ENCODE measurements at regions not wholly inside any gene's neighbourhood (a gene's known extent, or its start where the extent isn't known, plus 50 kb on each side); places are given as distances from the start of the nearest gene placed in this dataset.
A peak's percentile ranks its signal among the peaks of the same experiment; 100 is the strongest.
"Not testable (repeated sequence)": the region's sequence is repeated elsewhere in the genome, so short reads cannot be mapped to it uniquely, and the experiment has no call there.

DNA sequence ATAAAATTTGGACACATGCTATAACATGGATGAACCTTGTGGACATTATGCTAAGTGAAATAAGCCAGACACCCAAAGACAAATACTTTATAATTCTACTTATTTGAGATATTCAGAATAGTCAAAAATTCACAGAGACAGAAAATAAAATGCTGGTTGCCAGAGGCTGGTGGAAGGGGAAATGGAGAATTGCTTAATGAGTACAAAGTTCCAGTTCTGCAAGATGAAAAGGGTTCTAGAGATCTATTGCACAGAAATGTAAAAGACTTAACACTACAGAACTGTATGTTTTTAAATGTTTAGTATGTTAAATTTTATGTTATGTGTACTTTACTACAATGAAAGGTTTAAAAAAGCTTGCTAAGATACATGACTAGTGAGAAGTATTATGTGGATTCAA lies 344.8 kb downstream of the CNTN3 start:
- no peak for DNase-seq

DNA sequence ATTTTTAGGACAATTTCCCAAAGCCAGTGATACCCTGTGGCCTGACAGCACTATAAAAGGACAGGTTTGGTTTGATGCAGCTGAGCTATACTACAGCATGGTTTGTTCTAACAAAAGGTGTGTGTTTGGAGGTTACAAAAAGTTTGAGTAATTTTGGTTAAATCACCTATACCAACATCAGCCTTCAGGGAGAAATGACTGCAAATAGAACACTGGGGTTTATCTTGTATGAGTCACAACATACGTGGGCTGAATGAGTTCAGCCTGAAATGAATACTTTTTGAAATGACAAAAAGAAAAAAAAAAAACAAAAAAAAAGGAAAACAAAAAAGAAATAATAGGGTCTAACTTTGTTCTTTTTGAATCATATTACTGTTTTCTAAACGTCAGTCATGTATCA lies 345.7 kb downstream of the CNTN3 start:
- no peak for DNase-seq

DNA sequence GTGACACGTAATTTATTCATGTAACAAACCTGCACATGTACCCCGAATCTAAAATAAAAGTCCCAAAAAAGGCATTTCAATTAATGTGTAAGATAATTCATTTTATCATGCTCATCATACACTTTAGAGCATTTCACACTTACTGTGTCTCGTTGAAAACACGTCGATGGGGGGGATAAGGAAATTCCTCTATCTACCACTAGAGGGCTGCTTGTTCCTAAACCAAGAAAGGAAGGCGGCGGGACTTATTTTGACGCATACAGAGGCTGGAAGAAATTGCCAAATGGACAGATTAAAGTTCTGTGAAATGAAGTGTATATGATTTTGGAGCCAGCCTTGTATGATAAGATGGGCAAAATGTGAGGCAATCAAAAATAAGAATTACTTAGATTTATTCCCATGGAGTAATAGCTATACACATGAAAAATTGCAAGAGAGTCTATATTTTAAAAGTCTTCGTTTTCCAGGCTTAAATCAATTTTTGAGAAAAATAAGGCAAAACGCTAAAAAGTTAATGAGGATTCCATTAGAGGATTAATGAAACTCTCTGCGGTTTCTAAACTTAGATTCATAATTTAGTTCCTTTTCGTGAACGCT lies 346.8 kb downstream of the CNTN3 start:
- DNase-seq: no peak

DNA sequence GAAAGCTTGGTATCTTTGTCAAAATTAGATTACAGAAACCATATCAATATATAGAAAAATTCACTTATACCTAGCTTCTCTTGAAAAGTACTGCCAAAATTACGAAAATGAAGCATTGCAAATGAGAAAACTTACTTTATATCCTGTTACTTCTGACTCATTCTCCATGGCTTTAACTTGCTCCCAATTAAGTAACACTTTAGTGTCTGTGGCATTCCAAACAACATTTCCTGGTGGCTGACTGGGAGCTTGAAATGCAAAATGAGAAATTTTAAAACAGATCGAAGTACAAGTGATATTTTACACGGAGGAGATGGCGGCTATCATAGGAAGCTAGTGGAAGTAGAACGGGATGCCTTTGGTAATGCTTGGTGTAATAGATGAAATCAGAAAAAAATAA lies 347.3 kb downstream of the CNTN3 start:
- no peak for DNase-seq

DNA sequence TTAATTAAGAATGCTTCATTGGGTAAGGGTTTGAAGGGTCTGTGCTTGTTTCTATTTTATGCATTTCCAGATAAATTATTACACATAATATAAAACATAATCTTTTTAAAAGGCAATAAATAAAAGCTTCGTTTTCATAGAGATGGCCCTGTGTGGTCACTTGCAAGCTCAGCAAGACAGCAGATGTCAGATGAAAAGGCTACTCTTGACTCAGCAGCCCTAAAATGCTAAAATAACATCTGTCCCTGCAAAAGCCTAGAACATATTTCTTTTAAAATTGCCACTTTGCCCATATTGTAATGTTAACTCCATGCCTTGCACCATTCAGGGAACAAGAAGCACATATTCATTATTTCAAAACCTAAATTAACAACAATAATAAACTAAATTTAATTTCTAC lies 349.4 kb downstream of the CNTN3 start:
- no peak for DNase-seq

DNA sequence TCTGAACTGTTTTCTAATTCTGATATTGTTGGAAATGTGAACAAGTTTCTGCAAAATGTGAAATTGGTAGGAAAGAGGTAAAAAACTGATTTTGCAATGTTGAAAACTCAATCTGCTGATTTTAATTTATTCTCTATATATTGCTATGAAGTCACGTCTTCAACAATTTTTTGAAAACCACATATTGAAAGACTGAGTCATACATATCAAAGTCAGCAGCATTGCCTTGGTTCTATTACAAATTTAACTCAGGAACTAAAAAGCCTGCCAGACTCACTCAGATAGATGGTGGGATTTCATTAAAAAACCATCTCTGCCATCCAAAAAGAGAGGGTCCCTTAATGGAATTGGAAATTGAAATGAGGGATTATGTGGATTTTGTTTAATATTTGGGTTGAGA lies 351.4 kb downstream of the CNTN3 start:
- no peak for DNase-seq

DNA sequence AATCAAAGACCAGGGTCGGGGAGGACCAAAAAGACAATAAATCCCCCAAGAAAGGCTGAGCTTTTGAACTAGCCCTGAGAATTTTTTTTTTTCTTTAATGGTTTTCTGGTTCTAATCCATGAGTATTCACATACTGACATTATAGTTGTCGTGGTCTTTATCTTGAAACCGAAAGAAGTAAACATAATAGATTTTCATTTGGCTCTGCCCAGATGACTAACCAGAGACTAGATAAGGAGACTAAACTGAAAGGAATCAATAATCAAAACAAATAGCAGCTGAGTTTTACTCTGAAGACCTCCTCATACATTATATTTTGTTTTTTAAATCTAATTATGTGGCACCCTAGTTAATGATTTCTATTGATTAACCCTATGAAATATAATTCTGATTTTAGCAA lies 381.4 kb downstream of the CNTN3 start:
- no peak for DNase-seq

DNA sequence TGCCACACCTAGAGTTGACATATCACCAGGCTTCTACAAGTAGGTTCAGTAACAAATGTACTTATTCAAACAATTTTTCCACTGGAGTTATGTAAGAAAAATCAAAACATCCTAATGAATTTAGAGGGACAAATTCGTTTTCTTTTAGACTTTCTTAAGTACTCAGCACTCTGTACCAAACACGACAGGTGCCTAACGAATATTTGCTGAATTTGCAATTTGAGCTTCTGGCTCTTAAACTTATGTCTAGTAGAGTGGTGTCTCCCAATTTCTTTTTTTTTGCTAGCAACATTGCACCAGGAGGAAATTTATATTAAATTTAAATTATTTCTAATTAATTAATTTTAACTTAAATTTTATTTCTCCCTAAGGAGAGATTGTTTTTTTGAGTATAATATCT lies 397.0 kb downstream of the CNTN3 start:
- no peak for DNase-seq

DNA sequence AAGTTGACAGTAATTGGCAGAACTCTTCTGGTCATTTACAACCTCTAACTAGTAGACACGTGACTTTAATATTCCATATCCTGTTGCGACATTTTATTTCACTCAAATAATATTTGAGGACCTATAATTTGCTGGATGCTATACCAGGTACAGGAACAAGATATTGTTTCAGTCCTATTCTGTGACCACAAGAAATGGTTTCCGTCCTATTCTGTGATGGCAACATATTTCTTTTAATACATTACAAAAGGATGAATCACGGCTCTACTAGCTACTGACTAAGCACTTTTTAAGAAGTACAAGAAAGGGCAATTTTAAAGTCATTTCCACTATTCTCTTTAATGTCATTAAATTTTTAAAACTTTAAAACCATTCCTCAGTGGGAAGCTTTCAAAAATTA lies 400.2 kb downstream of the CNTN3 start:
- DNase-seq: no peak

DNA sequence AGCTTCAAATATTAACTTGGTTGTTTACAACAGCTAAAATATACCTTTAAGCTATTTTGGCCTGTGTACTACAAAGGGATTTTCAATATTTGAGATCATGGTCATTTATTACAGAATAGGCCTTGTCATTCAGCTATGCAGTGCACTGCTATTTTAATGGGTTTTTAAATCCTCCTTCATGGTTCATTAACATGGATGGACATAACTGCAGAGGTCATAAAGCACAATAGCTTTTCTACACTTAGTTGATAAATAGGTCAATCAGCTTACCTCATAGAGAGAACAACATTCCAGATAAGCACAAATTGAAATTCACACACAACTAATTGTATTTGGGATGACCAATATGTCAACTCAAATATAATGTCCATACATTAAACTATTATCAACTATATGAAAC lies 403.7 kb downstream of the CNTN3 start:
- DNase-seq: no peak

DNA sequence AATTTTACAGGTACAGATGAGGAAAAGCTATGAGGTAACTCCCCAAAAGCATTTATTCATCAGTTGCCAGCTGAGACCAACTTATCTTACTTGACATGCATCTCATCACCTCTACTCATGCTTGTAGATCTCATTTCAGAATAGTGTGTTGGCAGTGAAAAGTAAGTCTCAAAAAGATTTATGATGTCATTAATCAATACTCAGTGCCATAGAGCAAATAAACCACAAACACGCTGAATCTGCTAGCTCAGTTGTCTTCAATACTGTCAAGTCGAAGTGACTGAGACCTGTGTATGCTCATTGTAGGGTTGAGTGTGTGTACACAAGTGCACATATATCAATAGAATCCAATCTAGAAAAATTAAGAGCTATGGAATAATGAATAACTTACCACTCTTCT lies 413.5 kb downstream of the CNTN3 start:
- DNase-seq: no peak

DNA sequence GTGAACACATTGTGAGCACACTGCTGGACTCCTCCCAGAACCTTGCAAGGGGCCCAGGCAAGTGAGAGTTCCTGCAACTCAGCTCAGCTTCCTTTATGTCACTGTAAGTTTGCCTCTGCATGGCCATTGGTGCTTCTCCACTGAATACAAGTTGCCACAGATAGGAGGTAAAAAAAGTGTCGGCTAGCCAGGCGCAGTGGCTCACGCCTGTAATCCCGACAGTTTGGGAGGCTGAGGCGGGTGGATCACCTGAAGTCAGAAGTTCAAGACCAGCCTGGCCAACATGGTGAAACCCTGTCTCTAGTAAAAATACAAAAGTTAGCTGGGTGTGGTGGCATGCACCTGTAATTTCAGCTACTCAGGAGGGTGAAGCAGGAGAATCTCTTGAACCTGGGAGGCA lies 435.8 kb downstream of the CNTN3 start:
- not testable (repeated sequence) for DNase-seq

DNA sequence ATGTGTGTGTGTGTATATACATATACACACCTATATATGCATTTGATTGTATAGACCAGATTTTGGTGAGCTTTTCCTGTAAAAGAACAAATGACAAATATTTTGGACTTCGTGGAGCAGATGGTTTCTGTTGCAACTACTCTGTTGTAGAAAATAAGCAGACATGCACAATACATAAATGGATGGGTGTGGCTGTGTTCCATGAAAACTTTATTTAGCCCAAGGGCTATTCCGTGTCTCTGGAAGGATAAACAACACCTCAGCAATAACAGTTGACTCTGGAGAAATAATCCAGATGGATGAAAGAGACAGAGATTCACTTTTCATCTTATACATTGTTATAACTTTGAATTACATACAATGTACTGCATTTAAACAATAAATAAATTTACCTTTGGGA lies 441.4 kb downstream of the CNTN3 start:
- DNase-seq: no peak

DNA sequence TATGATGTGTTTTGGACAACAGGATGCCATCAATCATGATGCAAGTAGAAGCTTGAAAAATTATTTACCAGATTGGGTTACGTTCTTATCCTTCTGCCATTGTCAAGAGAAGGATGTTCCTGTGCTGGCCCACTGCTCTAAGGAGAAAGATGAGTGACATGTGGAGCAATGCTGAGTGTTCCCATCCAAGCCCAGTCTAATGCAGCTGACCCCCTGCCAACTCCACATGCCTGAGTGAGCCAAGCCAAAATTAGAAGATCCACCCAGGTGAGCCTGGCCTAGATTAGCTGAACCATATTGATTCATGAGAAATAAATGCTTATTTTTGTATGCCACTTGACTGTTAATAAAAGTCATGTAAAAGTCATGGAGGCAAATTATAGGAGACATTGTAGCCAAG lies 446.5 kb downstream of the CNTN3 start:
- peak; percentile 76 to 82 for DNase-seq

DNA sequence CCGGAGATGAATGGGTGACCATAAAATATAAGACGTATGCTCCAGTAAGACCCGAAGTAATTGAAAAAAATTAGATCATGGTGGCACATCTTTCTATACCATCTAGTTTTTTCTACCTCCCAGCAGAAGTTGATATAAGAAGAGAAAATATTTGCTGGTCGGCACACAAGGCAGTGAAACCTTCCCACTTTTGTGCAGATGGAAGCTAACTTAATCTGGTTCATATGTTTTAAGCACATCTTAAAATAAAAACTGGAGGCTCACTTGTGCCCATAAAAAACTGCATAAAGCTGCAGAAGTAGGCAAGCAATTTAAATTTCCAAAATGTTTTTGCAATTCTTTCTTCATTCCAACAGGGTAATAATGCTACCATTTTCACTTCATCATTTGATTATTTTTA lies 449.2 kb downstream of the CNTN3 start:
- no peak for DNase-seq

DNA sequence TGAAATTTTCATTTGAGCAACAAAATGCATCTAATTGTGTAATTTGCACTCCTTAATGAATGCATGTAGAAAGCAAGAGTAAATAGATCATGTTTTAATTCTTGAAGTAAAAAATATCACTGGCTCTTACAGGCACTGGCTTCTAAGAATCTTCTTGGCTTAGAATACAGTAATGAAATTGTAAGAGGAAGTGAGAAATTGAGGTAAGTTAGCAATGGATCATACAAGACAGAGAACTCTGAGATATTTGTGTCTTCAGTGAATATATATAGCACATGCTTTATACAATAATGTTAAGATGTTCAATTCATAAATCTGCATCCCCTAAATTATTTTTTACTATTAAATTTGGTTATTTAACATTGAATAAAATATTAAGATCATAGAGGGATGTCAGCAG lies 465.0 kb downstream of the CNTN3 start:
- no peak for DNase-seq

DNA sequence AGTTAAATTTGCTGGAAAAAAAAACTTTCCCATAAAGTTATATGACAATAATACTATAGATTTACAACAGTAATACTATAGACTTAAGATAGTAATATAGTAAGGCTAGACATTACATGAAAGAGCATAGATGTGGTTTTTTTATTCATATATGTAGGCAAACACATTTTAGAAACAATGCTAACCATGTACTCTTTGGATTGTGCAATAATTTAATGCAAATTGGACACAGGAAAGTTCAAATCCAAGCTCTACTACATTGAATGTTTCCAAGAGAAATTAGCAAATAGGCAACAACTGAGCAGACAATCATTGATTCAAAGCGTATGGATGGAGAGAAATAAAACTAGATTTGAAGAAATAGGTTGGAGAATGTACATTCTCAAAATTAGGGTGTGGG lies 469.2 kb downstream of the CNTN3 start:
- no peak for DNase-seq

DNA sequence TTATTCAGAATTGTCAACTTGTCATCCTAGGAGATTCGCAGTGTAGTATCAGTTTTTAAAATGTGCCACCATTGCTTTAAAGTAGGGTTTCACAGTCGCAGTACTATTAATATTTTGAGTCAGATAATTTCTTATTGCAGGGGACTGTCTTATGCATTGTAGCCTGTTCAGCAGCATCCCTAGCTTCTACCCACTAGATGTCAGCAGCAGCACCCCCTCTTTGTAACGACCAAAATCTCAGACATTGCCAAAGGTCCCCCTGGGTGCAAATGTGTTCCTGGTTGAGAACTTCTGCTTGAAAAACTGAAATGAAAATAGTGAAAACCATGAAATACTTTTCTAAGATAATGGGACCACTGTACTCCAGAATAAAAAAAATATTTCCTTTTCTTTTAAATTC lies 474.8 kb downstream of the CNTN3 start:
- no peak for DNase-seq

DNA sequence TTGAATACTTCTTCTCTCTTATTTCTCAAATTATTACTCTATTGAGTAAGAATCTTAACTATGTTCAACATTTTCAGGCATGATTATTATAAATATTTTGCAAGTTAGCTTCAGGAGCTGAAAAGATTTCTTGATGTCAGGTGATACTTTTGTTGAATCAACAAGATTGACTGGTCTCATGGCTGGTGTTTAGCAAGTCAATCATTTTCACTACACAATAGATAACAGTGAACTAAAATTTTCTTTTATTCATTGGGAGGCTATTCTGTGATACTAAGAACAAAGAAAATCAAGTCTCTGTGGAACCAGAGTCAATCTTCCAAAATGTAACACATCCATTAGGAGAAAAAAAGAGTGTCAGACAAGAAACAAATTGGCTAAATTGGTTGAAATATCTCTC lies 476.7 kb downstream of the CNTN3 start:
- no peak for DNase-seq

DNA sequence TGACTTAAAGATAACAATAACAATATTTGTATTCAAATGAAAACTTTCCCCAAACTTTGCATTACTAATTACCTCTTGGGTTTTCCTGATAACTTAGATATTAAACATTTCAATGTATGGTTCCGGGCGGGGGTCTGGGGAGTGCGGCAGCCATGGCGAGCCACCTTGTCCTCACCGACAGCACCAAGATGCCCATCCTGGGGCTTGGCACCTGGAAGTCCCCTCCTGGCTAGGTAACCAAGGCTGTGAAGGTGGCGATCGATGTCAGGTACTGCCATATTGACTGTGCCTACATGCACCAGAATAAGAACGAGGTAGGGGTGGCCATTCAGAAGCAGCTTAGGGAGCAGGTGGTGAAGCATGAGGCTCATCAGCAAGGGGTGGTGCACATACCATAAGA lies 478.7 kb downstream of the CNTN3 start:
- DNase-seq: no peak

DNA sequence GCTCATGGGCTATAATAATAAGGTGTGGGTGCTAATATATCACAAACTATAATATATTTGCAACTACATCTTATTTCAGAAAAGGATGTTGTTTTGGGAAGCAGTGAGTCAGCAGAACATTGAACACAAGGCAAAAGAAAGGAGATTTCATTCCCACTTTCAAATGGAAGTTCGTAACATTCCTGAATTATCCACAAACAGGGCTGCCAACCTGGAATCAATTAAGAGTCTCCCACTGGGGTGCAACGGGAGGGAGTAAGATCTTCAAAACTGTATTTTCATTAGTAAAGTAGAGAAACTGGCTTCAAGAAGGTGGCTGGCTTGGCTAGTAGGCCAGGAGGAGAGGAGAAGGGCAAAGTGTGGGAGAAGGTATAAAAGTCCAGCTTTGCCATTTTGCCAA lies 479.6 kb downstream of the CNTN3 start:
- no peak for DNase-seq

DNA sequence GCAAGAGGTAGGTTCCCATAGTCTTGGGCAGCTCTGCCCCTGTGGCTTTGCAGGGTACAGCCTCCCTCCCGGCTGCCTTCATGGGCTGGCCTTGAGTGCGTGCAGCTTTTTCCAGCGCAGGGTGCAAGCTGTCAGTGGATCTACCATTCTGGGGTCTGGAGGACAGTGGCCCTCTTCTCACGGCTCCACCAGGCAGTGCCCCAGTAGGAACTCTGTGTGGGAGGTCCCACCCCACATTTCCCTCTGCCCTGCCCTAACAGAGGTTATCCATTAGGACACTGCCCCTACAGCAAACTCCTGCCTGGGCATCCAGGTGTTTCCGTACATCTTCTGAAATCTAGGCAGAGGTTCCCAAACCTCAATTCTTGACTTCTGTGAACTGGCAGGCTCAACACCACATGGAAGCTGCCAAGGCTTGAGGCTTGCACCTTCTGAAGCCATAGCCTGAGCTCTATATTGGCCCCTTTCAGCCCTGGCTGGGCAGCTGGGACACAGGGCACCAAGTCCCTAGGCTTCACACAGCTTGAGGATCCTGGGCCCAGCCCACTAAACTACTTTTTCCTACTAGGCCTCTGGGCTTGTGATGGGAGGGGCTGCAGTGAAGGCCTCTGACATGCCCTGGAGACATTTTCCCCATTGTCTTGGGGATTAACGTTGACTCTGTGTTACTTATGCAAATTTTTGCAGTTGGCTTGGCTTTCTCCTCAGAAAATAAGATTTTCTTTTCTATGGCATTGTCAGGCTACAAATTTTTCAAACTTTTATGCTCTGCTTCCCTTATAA lies 482.7 kb downstream of the CNTN3 start:
- not testable (repeated sequence) for DNase-seq

DNA sequence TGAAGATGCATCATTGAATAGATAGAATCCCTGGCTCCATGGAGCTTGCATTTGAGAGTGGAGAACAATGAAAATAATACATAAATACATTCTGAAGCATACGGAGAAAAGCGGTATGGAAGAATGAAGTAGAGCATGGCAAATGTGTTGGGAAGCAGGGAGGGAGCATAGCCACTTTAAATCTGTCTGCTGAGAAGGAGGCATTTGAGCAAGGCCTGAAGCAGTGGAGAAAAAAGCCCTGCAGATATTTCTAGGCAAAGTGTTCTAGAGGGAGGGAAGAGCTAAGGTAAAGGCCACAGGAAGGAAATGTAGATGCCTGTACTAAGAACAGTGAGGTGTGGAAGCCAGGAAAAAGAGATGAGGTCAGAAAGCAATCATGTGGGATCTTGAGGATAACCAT lies 484.8 kb downstream of the CNTN3 start:
- no peak for DNase-seq

DNA sequence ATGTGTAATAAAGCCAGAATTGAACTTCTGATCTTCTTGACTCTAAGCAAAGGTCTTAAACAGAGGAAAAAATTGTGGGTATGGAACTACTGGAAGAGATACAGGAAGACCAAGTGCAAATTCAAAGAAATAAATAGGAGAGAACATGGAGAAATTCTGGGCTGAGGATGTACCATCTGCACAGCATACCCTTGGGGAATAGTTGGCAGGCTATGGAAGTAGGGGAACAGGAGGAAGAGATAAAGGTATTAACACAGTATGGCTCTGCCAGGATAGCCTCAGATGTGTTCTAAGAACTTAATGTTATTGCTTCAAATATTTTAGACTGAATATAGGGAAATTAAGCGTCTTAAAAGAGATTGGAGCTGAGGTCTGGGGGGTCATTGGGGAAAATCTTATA lies 485.4 kb downstream of the CNTN3 start:
- DNase-seq: peak; percentile 17 to 50

DNA sequence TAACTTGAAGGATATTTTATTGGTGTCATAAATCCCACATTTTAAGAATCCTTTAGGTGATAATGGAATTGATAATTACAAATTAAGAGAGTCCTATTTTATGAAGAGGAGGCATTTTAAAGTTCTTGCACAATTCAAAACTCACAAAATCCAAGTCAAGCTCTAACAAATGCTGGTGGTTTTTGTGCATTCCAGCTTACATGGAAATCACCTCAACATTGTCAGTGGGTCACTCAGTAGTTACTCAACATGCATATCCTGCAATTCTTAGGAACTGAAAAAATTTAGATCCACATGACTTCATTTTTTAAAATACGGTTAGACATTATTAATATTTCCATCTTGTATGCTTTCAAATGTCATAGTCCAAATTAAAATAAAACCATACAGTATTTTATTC lies 487.2 kb downstream of the CNTN3 start:
- no peak for DNase-seq

All from cerebellar nuclear complex (tissue), 1 donor.